ENCODE measurements at regions not wholly inside any gene's neighbourhood (a gene's known extent, or its start where the extent isn't known, plus 50 kb on each side); places are given as distances from the start of the nearest gene placed in this dataset.
"Not testable (repeated sequence)": the region's sequence is repeated elsewhere in the genome, so short reads cannot be mapped to it uniquely, and the experiment has no call there.

- DNase-seq = not testable (repeated sequence)
Observed at GRCh38 chr7:138221388-138221787, 145.1 kb downstream of the AKR1D1 start.

DNA sequence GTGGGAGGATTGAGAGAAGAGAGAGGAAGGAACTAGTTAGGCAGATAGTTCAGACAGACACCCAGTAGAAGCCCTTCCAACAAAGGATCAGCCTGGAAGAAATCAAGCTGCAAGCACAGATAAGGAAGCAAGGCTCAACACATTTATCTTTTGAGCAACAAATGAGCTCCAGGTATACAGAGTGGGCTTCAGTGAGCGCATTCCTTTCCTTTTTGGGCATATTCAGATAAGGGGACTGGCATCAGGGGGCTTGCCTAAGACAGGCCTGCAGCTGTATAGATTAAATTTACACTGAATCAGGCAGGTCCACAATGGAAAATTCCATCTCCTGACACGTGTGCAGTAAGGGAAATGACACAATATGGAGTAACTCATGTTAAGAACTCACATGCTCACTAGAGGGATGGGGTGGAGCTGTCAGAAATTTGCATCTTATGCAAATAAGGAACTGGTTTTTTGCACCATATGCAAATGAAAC is 147.2 kb downstream of the AKR1D1 start:
- DNase-seq = no peak

- DNase-seq = peak; percentile 44
Observed at GRCh38 chr7:138226001-138226476, 149.8 kb downstream of the AKR1D1 start.

DNA sequence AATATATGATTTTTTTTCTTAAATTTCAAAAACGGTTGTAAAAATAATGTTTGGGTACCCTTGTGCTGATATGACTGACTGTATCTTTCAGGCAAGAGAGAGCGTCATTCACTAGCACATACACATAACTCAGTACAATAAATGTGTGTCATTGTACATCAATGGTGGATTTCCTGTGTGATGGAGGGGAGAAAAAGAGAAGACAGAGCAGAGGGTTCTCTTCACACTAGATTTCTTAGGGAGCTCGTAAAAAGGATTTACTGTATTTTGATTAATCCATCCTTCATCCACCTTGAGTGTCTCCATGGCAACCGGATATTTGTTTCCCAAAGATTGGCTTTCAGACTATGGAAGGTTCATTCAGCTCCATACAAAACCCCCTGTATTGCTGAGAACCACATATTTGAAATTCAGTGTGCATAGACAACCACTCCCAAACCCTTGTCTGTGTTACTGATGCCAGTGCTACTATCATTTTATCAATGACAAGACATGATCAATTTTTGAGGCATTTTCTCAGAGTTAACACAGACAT is 150.6 kb downstream of the AKR1D1 start:
- no peak for DNase-seq

GRCh38 chr7:138228119-138228518 is 151.9 kb downstream of the AKR1D1 start:
- no peak for DNase-seq

DNA sequence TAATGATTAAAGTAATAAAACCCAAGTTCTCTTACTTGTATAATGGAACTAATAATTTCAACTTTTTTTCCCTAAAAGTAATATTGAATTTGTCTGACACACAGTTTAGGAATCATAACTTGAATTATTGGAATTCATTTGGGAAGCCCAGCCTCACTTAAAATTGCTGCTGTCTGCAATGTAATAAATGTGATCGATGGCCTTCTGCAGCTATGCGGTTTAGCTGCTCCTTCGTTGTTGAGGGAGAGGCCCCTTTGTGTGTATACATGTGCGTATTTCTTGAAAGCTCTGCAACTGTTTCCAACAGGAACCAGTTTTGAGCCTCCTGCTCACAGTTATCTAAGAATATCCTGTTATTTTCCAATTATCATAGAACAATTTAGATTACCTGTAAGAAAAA is 152.5 kb downstream of the AKR1D1 start:
- no peak for DNase-seq

- DNase-seq = no peak
Observed at GRCh38 chr7:138233189-138233588, 156.9 kb downstream of the AKR1D1 start.

DNA sequence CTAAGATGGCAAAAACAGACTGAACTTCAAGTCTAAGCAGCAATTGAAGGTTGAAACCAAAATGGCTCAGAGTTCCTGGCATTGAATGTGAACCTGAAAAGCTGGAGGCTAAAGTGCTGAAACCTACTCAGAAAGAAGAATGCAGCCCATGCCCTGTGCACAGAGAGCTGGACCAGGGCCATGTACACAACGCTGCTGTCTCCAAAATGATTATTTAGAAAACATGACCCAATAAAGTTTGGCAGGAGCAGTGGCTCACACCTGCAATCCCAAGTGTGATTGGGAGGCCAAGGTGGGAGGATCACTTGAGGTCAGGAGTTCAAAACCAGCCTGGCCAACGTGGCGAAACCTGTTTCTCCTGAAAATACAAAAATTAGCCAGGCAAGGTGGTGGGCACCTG is 158.9 kb downstream of the AKR1D1 start:
- no peak for DNase-seq

DNA sequence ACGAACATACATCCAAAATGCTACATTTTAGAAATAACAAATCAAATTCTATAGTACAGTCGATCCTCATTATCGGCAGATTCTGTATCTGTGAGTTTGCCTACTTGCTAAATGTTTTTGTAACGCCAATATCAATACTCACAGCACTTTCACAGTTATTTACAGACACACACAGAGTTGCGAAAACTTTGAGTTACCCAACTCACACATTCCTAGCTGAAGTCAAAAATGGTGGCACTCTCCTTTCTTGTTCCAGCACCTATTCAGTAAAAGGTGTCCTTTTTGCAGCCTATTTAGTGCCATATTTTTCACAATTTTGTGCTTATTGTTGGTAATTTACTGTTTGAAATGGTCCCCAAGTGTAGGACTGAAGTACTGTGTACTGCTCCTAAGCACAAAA is 161.7 kb downstream of the AKR1D1 start:
- DNase-seq = no peak

- DNase-seq = no peak
Observed at GRCh38 chr7:138238734-138239659, 162.7 kb downstream of the AKR1D1 start.

DNA sequence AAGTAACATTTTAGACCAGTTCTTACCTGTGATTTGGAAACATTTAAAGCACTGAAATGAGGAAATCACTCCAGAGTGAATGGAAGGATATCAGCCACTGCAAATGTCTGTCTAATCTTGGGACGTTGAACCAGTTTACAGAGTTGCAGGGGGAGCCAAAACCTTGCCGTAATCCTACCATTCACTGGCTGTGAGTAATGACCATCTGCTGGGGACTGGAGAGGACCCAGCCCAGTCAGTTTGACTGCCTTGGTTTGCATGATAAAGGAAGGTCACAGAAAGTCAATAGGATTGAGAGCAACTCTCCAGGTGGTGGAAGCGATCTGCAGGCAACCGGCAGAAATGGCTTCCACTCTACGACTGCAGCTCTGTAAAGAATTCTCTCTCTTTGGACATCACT is 167.2 kb downstream of the AKR1D1 start:
- peak; percentile 83 for DNase-seq

GRCh38 chr7:138243836-138244235 is 167.6 kb downstream of the AKR1D1 start:
- no peak for DNase-seq

DNA sequence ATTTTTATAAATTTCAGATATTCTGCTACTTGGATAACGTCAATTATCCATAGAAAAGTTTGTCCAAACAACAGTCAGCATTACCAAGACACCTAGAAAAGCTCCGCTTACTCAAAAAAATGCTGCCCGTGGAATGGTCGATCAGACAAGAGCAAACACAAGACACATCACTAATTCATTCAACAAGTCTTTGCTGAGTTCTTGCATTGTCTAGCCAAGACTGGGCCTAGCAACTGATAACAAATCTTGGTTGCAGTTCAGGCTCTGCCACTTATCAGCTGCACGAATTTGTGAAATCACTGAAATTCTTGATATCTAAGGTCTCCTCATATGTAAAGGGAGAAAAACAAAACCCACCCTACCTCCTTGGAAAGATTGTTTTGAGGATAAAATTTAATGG is 168.3 kb downstream of the AKR1D1 start:
- DNase-seq = no peak

DNA sequence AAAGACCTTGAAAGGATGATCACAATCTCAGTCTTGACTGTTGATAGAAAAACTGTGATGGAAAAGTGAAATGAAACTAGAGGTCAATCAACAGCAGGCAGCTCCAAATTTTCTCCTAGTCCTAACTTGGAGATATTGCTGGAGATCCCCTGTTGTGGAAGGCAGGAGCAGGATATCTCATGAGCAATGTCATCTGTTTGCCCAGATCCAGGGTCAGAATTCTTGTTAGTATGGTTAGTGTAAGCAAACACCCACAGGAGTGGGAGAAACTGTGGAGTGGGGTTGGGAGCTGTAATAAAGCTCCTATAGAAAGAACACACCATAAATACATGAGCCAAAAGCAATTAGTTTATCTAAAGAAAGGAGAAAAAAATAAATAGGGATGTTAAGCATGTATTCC is 169.0 kb downstream of the AKR1D1 start:
- peak; percentile 41 for DNase-seq

- DNase-seq = peak; percentile 60
Observed at GRCh38 chr7:138245682-138246081, 169.4 kb downstream of the AKR1D1 start.

DNA sequence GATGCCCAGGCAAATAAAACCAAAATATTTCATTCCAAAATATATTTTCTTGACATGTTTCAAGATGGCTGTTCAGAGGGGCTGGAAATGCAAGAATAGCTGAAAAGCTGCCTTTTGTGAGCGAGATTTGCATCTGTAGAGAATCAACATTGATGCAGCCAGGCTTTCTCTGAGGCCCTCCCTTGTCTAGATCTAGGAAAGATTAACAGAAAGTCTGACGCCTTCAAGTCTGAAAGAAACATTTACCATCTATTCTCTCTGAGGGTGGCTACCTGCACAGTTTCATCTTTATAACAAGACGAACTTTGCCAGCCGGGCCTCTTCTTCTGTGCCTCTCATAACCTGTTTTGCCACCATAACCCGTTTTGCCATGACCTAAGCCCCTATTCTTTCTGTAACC is 170.2 kb downstream of the AKR1D1 start:
- no peak for DNase-seq

- DNase-seq = no peak
Observed at GRCh38 chr7:138247081-138247480, 170.8 kb downstream of the AKR1D1 start.

- no peak for DNase-seq
Observed at GRCh38 chr7:138247568-138248333, 171.5 kb downstream of the AKR1D1 start.

DNA sequence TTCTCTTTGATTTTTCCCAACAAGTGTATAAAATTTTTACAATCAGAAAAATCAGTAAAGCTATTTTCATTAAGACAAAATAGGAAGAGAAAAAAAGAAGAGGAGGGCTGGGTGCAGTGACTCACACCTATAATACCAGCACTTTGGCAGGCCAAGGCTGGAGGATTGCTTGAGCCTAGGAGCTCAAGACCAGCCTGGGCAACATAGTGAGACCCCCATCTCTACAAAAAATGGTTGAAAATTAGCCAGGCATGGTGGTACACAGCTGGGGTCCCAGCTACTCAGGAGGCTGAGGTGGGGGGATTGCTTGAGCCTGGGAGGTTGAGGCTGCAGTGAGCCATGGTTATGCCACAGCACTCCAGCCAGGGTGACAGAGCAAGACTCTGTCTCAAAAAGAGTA is 172.3 kb downstream of the AKR1D1 start:
- DNase-seq = no peak

DNA sequence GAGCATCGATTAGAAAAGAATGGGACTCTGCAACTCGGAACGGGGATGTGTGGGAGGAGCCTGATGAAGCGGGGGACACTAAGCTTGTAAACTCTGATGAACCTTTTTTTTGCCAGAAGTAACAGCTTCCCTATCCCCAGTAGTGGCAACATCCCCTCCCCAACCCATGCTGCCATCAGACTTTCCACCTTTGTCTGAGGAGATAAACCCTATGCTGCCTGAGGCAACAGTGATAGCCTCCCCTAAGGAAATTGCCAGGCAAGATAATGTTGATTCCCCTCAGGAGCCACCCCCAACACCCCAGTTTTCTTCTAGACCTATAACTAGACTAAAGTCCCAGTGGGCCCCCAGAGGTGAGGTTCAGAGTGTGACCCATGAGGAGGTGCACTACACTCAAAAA is 173.7 kb downstream of the AKR1D1 start:
- DNase-seq = no peak

DNA sequence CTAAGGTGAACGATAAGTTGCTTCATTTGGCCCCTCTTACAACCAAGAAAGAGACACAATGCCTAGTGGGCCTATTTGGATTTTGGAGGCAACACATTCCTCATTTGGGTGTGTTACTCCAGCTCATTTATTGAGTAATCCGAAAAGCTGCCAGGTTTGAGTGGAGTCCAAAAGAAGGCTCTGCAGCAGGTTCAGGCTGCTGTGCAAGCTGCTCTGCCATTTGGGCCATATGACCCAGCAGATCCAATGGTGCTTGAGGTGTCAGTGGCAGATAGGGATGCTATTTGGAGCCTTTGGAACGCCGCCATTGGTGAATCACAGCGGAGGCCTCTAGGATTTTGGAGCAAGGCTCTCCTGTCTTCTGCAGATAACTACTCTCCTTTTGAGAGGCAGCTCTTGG is 176.4 kb downstream of the AKR1D1 start:
- not testable (repeated sequence) for DNase-seq

DNA sequence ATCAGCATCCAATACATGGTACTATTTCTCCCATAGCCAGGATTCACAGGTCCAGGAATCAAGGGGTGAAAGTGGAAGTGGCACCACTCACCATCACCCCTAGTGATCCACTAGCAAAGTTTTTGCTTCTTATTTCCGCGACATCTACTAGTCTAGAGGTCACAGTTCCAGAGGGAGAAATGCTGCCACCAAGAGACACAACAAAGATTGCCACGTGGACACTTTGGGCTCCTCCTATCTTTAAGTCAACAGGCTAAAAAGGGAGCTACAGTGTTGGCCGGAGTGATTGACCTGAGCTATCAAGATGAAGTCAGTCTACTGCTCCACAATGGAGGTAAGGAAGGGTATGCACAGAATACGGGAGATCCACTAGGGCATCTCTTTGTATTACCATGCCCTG is 178.2 kb downstream of the AKR1D1 start:
- no peak for DNase-seq

DNA sequence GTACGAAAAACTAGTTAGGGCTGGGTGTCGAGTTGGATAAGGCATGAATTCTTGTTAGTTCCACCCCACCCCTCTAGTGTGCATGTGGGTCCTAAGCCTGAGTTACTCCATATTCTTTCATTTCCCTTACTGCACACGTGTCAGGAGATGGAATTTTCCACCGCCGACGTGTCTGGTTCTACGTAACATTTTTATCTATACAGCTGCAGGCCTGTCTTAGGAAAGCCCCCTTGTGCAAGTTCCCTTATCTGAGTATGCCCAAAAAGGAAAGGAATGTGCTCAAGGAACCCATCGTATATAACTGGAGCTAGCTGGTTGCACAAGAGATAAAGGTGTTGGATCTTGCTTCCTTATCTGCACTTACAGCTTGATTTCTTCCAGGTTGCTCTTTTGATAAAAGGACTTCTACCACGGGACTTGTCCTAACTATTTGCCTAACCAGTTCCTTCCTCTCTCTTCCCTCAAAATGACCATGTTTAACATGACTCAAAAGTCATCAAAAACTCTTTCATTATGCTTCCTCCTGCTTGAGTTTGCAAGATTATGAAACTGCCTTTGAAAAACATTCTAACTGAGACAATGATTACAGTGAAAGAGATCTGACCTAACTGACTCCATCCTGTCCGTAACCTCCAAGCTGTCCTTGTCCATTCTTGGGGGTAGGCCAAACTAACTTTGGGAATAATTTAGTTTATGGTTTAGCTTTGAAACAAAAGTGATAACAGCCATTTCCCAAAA is 181.4 kb downstream of the AKR1D1 start:
- DNase-seq = no peak
